Activated naive CD4-positive, alpha-beta T cell treated with anti-CD3 and anti-CD28 coated beads, Interleukin-2, amount 50 U/mL, for 24 hours (primary cell): ENCODE measurements at regions not wholly inside any gene's neighbourhood (a gene's known extent, or its start where the extent isn't known, plus 50 kb on each side); places are given as distances from the start of the nearest gene placed in this dataset.
"Not testable (repeated sequence)": the region's sequence is repeated elsewhere in the genome, so short reads cannot be mapped to it uniquely, and the experiment has no call there.

ENCODE experiments used
- H3K27ac Mint-ChIP-seq: one replicate; pipeline ENCODE4 v1.8.0; 2021; ENCODE audit warnings: mild to moderate bottlenecking, mixed read lengths
- H3K27me3 Mint-ChIP-seq: one replicate; pipeline ENCODE4 v1.8.0; 2021; ENCODE audit warnings: mixed read lengths
- H3K36me3 Mint-ChIP-seq: one replicate; pipeline ENCODE4 v1.8.0; 2021; ENCODE audit warnings: mixed read lengths
- H3K4me1 Mint-ChIP-seq: one replicate; pipeline ENCODE4 v1.8.0; 2021; ENCODE audit warnings: mixed read lengths
- H3K4me3 Mint-ChIP-seq: one replicate; pipeline ENCODE4 v1.8.0; 2021; ENCODE audit warnings: mild to moderate bottlenecking, mixed read lengths
- H3K9me3 Mint-ChIP-seq: one replicate; pipeline ENCODE4 v1.8.0; 2021; ENCODE audit warnings: mixed read lengths

DNA sequence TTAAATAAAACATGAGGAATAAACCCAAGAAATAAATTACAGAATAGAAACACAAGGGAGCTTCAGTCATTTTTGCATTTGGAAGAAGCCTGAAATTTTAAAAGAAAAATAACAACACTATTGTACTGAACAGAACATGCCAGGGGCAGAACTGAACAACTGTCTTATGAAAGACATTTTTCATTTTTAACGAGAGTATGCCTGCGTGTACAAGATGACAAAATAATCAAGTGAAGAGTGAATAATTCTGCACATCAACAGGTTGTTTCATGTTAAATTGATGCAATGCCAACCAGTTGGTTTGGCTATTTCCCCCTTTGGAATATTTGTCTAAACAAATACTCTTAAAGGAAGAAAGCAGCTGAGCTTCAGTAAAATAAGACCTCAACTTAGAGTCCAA is 103.3 kb upstream of the BTG1 start:
- no peaks in the 10 kb centered on the region for H3K36me3 Mint-ChIP-seq
- H3K27me3 Mint-ChIP-seq = no peaks in the 10 kb centered on the region
- no peak overlapping the region for H3K27ac Mint-ChIP-seq
- H3K4me1 Mint-ChIP-seq = peaks cover 30% of the 10 kb centered on the region
- H3K4me3 Mint-ChIP-seq = no peak overlapping the region
- H3K9me3 Mint-ChIP-seq = peaks cover 10% of the 10 kb centered on the region

DNA sequence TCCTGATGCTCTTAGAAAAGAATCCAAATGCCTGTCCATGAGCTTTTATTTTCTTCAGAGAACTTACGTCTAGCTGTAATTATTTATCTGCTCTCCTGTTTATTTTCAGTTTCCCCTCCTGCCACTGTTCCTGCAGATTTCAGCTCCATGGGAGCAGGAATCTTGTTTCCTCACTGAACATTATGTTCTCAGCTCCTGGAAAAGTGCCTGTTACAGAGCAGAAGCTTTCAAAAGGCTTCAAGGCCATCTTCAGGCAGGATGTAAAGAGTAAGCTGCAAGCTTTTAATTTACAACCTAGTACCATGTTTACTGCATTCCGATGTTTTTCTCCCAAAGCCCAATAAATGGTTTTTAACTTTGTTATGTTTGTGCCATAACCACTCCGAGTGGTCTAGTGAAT is 98.4 kb upstream of the BTG1 start:
- H3K27me3 Mint-ChIP-seq = no peaks in the 10 kb centered on the region
- no peak overlapping the region for H3K4me3 Mint-ChIP-seq
- peaks cover 5% of the 10 kb centered on the region for H3K9me3 Mint-ChIP-seq
- H3K27ac Mint-ChIP-seq = no peak overlapping the region
- peaks cover 2% of the 10 kb centered on the region for H3K36me3 Mint-ChIP-seq
- H3K4me1 Mint-ChIP-seq = peaks cover 18% of the 10 kb centered on the region

DNA sequence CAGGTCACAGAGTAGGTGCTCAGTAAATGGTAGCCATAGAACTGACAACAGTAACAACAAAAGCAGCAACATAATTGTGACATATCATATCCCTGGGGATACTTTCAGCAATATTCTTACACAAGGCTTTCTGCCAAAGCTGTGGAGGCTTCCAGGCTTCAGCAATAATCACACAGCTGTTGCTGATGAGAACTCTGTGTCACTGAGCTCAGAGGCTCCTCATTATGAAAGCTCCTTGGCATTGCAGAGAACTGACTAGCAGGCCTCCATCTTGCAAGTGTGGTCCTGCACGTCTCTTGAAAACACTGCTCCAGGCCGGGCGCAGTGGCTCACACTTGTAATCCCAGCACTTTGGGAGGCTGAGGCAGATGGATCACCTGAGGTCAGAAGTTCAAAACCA is 97.3 kb upstream of the BTG1 start:
- H3K27ac Mint-ChIP-seq = no peak overlapping the region
- H3K27me3 Mint-ChIP-seq = no peaks in the 10 kb centered on the region
- peaks cover 5% of the 10 kb centered on the region for H3K9me3 Mint-ChIP-seq
- peaks cover 2% of the 10 kb centered on the region for H3K36me3 Mint-ChIP-seq
- peaks cover 18% of the 10 kb centered on the region for H3K4me1 Mint-ChIP-seq
- H3K4me3 Mint-ChIP-seq = no peak overlapping the region

DNA sequence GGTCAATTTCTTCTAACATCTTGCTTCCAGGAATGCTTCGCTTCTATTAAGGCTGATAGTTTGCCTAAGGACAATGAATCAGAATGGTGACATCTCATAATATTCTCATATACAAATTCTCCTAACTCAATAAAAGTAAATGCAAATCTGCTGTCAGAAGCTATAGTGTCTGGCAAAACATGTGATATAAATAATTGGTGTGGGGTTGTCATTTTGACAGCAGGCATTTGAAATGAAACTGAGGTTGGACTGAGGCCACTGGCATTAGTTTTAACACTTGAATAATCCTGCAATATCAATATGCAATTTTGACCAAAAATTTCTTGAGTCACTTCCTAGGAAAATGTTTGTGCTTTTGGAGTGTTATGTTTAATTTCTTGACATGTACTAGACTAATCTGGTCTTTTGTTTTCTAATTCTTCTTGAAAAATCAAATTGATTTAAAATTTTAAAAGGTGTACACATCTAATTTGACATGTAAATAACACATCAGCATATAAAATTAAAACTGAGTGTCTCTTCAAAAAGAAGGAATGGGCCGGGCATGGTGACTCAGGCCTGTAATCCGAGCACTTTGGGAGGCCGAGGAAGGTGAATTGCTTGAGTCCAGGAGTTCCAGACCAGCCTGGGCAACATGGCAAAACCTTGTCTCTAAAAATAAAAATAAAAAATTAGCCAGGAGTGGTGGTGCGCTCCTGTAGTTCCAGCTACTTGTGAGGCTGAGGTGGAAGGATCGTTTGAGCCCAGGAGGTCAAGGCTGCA is 92.3 kb upstream of the BTG1 start:
- H3K9me3 Mint-ChIP-seq = no peaks in the 10 kb centered on the region
- no peak overlapping the region for H3K4me3 Mint-ChIP-seq
- no peaks in the 10 kb centered on the region for H3K27me3 Mint-ChIP-seq
- H3K27ac Mint-ChIP-seq = no peak overlapping the region
- H3K36me3 Mint-ChIP-seq = no peaks in the 10 kb centered on the region
- H3K4me1 Mint-ChIP-seq = peaks cover 28% of the 10 kb centered on the region

DNA sequence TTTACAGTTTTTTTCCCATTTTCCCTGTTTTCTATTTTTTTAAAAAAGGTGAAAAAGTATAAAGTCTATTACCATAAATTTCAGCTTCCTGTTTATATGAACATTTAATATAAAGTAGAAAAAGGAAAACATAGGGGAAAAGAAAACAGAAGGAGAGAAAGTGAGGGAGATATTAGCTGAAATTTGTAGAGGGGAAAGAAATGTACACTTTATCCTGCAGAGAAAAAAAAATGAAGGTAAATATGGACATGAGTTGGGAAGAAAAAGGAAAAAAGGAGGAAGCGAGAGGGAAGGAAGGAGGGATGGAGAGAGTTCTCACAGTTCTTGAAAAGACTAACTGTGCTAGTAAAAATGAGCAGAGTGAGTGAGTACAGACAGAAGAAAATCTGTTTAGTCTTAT is 91.6 kb upstream of the BTG1 start:
- Mint-ChIP-seq H3K4me1 (peaks cover 30% of the 10 kb centered on the region), H3K9me3 (no peaks in the 10 kb centered on the region), H3K27ac (peak overlapping the region; percentile 30), H3K4me3 (no peak overlapping the region), H3K27me3 (no peaks in the 10 kb centered on the region), H3K36me3 (no peaks in the 10 kb centered on the region)

DNA sequence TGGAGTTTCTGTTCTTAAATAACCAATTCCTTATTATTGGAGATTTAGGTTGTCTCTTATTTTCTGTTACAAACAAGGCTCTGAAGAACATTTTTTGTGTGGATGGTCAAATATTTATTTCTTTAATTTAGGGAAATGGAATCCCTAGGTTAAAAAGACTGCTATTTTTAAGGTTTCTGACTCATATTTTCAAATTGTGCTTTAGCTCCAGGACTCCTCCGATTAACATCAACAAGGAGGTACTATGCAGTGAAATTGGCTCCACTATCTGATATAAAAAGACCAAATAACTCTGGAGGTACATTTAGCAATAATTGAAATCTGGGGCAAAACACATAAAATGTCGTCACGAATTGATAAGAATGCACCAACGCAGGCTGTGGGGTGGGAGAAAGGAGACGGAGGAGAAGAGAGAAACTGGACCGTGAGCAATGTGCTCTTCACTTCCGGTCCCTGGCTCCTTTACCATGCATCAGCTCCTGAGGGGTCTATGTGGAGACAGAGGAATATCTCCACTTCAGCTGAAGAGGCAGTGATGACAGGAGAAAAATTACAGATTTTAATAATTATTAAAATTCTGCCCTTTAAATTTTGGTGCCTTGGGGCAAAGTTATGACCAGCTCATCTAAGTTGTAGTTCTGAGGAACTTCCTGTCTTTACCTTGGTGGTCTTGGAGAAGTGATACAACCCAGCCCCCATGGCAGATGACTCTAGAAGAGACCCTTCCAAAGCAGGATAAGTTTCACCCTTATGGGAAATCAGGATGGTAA is 90.2 kb upstream of the BTG1 start:
- H3K27ac Mint-ChIP-seq = peak overlapping the region; percentile 55
- no peaks in the 10 kb centered on the region for H3K36me3 Mint-ChIP-seq
- H3K9me3 Mint-ChIP-seq = no peaks in the 10 kb centered on the region
- no peak overlapping the region for H3K4me3 Mint-ChIP-seq
- H3K4me1 Mint-ChIP-seq = peaks cover 30% of the 10 kb centered on the region
- no peaks in the 10 kb centered on the region for H3K27me3 Mint-ChIP-seq

DNA sequence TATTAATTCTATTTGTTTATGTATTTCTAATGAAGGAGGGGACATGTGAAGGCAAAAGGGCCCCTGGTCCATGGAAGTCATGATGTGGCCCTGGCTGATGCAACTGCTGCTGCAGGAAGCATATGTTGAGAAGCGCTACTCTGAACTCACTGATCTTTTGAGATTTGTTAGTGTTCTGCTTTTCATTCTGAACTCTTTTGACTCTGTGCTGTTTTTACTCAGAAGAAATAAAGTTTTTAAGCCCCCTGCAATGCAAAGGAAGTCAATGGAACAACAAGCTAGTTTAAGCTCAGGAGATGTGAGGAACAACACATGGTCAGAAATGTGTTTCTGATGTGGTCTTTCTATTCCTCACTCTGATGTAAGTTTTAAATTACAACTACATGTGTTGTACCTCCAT is 88.9 kb upstream of the BTG1 start:
- Mint-ChIP-seq H3K36me3 (no peaks in the 10 kb centered on the region), H3K27me3 (no peaks in the 10 kb centered on the region), H3K4me1 (peaks cover 33% of the 10 kb centered on the region), H3K27ac (peak overlapping the region; percentile 93), H3K4me3 (no peak overlapping the region), H3K9me3 (no peaks in the 10 kb centered on the region)

DNA sequence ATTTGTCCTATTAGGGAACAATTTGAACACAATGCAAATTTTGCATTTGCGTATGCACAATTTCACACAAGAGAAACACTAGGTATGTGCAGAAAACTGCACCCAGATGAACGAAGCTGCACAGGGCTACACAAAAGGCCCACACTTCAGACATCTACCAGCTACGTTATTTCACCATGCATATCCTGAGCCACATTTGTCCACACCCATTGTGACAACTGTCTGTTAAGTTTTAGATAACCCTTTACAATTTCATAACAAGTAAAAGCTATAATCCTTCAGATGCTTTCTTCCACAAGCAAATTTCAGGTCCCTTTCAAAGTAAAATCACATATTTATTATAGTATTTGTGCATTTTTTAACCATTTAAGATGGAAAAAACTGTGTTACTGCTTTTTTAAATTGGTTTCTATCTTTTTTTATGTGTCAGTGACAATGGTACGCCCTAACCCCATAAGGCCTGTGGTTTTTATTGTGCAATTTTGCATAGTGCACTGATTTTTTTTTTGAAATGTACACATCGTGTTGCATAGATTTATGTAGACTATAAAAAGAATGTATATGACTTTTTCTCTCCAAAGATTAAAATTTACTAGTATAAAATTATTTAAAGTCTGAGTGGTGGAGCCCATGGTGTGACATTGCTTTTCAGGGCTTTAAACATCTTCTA is 87.8 kb upstream of the BTG1 start:
- Mint-ChIP-seq H3K4me3 (no peak overlapping the region), H3K9me3 (no peaks in the 10 kb centered on the region), H3K27ac (no peak overlapping the region), H3K4me1 (peaks cover 40% of the 10 kb centered on the region), H3K36me3 (no peaks in the 10 kb centered on the region), H3K27me3 (no peaks in the 10 kb centered on the region)

DNA sequence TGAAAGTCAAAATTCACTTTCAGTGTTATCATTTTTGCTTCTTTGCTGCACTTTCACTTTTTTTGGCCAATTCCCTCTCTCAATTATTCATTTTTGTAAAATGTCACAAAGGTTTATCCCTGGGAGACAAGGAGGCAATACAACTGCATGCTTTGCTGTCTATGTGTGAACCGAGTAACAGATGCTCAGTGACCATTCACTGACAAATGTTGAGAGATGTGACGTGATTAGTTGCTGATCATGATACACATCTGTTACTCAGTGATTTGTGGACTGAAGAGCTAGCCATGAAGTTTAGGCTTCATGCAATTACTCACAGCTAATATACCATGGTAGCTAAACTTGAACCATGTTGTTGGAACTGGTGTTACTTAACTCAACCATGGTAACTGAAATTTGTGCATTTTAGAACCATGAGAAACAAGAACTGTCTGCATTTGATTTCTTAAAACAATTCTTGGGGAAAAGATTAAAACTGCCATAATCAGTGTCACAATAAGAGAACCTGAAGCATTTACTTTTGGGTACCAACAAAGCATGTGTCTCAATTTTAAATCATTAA is 86.8 kb upstream of the BTG1 start:
- not testable (repeated sequence) for H3K4me3 Mint-ChIP-seq, H3K27ac Mint-ChIP-seq, H3K9me3 Mint-ChIP-seq, H3K36me3 Mint-ChIP-seq, H3K27me3 Mint-ChIP-seq
- H3K4me1 Mint-ChIP-seq = peaks cover 43% of the 10 kb centered on the region

DNA sequence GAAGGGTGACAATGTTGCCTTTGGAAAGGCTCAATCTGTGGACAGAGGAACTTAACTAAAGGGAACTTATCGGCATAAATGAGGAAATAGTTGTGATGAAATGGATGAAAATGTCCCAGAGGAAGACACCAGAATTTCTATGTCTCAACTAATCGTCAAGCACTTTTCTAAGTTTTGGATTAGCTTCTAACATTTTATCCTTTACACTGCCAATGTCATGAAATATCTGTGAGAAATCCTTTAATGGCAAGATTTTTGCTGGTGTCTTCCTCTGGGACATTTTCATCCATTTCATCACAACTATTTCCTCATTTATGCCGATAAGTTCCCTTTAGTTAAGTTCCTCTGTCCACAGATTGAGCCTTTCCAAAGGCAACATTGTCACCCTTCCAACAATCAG is 86.3 kb upstream of the BTG1 start:
- H3K9me3 Mint-ChIP-seq, H3K36me3 Mint-ChIP-seq, H3K27me3 Mint-ChIP-seq, H3K4me3 Mint-ChIP-seq, H3K27ac Mint-ChIP-seq: not testable (repeated sequence)
- H3K4me1 Mint-ChIP-seq = peaks cover 38% of the 10 kb centered on the region

DNA sequence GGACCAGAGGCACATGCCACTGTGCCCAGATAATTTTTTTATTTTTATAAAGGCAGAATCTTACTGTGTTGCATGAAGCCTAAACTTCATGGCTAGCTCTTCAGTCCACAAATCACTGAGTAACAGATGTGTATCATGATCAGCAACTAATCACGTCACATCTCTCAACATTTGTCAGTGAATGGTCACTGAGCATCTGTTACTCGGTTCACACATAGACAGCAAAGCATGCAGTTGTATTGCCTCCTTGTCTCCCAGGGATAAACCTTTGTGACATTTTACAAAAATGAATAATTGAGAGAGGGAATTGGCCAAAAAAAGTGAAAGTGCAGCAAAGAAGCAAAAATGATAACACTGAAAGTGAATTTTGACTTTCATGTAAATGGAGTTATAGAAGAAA is 85.9 kb upstream of the BTG1 start:
- not testable (repeated sequence) for H3K4me3 Mint-ChIP-seq, H3K36me3 Mint-ChIP-seq, H3K27me3 Mint-ChIP-seq

DNA sequence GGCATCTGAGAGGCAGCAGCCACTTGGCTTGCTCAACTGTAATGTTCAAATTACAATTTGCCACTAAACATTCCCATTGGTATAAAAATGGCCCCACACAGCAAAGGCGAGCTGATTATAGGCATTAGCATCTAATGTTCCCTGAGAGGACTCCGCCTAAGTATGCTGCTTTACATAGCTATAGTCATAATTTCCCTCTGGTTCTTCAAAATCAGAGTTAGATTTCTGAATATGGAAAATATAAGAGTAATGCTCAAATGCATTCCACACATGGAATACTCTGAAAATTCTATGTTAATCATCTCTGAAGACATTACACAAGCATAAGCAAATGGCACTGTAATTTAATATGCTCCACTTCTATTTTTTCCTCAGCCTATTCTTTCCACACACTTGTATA is 83.7 kb upstream of the BTG1 start:
- Mint-ChIP-seq H3K27ac (no peak overlapping the region), H3K4me3 (no peak overlapping the region), H3K9me3 (no peaks in the 10 kb centered on the region), H3K27me3 (no peaks in the 10 kb centered on the region), H3K36me3 (no peaks in the 10 kb centered on the region), H3K4me1 (peaks cover 33% of the 10 kb centered on the region)

More for the DNA sequence above, 85.9 kb upstream of the BTG1 start:
- peaks cover 37% of the 10 kb centered on the region for H3K4me1 Mint-ChIP-seq
- H3K27ac Mint-ChIP-seq, H3K9me3 Mint-ChIP-seq: not testable (repeated sequence)

DNA sequence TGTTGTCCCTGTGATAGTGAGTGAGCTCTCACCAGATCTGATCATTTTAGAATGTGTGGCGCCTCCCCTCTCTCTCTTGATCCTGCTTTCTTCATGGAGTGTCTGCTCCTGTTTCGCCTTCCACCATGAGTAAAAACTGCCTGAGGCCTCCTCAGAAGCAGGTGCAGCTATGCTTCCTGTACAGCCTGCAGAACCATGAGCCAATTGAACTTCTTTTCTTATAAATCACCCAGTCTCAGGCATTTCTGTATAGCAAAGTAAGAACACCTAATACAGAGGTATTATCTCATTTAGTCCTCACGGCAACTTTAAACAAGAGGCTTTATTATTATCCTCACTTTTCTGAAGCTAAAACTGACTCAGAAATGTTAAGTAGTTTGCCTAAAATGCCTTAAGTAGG is 81.3 kb upstream of the BTG1 start:
- H3K9me3 Mint-ChIP-seq = no peaks in the 10 kb centered on the region
- peaks cover 20% of the 10 kb centered on the region for H3K4me1 Mint-ChIP-seq
- no peak overlapping the region for H3K27ac Mint-ChIP-seq
- H3K27me3 Mint-ChIP-seq = no peaks in the 10 kb centered on the region
- H3K36me3 Mint-ChIP-seq = no peaks in the 10 kb centered on the region
- H3K4me3 Mint-ChIP-seq = no peak overlapping the region

DNA sequence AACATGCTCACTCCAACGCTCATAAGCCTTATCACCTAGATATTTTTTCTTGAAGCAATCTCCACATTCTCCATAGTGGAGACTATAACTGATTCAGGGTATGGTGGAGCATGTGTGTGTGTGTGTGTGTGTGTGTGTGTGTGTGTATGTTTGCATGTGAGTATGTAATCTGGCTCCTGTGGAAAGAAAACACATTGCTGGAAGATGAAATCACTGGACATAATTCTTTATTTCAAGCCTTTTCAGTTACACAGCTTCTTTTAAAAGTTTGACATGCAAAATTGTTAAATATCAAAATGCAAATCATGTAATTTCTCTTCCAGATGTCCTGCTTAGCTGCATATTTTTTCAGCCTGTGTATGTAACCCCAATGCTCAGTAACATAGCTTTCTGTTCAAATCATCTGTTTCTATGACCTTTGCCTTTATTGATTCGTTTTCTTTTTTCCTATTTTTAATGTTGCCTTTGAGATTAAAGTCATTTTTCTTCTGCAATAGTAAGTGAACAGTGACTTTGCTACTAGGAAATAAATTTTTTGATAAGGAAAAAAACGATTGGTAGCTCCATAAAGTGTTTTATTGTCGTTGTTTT is 80.5 kb upstream of the BTG1 start:
- Mint-ChIP-seq H3K36me3 (no peaks in the 10 kb centered on the region), H3K4me3 (no peak overlapping the region), H3K4me1 (peaks cover 20% of the 10 kb centered on the region), H3K27me3 (no peaks in the 10 kb centered on the region), H3K9me3 (no peaks in the 10 kb centered on the region), H3K27ac (no peak overlapping the region)

DNA sequence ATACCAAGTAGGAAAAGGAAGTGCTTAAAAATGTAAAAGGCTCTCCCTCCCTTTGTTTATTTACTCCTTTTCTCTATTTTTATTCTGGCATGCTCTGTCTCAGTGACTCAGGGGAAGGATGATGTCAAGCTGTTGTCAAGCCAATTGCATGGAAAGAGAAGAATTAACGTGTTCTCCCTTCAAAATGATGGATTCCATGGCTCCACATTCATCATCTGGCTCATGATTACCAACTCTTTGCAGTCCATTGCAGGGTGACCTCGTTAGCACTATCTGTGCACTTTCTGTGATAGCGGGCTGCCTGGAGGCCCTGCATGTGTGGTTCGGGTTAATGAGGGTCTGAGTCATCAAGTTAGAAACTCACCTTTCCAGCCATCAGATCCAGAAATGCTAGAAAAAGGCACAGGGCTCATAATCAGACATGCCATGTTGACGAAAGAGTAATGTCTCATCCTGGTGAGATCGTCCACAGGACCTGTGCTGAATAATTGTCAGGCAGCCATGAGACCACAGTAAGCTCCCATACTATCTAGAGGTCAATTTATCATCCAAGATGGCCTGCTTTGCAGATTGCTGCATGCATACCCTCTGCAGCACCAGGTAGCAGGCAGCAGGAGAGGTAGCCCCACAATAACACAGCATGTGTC is 79.2 kb upstream of the BTG1 start:
- H3K27ac Mint-ChIP-seq = no peak overlapping the region

More for the DNA sequence above, 79.2 kb upstream of the BTG1 start:
- no peaks in the 10 kb centered on the region for H3K27me3 Mint-ChIP-seq
- no peak overlapping the region for H3K4me3 Mint-ChIP-seq
- peaks cover 5% of the 10 kb centered on the region for H3K9me3 Mint-ChIP-seq
- no peaks in the 10 kb centered on the region for H3K36me3 Mint-ChIP-seq
- peaks cover 26% of the 10 kb centered on the region for H3K4me1 Mint-ChIP-seq
